Smooth muscle cell (in vitro differentiated cells): ENCODE measurements at regions not wholly inside any gene's neighbourhood (a gene's known extent, or its start where the extent isn't known, plus 50 kb on each side); places are given as distances from the start of the nearest gene placed in this dataset.
"Not testable (repeated sequence)": the region's sequence is repeated elsewhere in the genome, so short reads cannot be mapped to it uniquely, and the experiment has no call there.

ENCODE experiments used
- DNase-seq: peaks from one replicate; lab custom pipeline; 2025; ENCODE audit not compliant: unreplicated experiment; lab: John Stamatoyannopoulos, UW
- H2AFZ ChIP-seq: fragments of 200-600 bp; sonication (generic); 2 replicates; pipeline ENCODE4 v1.6.0; 2016; ENCODE audit warnings: antibody characterized with exemption, low read depth, mild to moderate bottlenecking
- H3F3A ChIP-seq: fragments of 200-600 bp; sonication (generic); 2 replicates; pipeline ENCODE4 v1.6.0; 2017; ENCODE audit warnings: antibody characterized with exemption, low read depth
- H3K27ac ChIP-seq: fragments of 200-600 bp; sonication (generic); 2 replicates; pipeline ENCODE4 v1.5.1; 2016; ENCODE audit warnings: low read depth, mild to moderate bottlenecking
- H3K27me3 ChIP-seq: fragments of 200-600 bp; sonication (generic); 2 replicates; pipeline ENCODE4 v1.6.1; 2016; ENCODE audit warnings: low read depth, mild to moderate bottlenecking
- H3K36me3 ChIP-seq: fragments of 200-600 bp; sonication (generic); 2 replicates; pipeline ENCODE4 v1.5.1; 2016; ENCODE audit warnings: low read depth
- H3K4me1 ChIP-seq: fragments of 200-600 bp; sonication (generic); 2 replicates; pipeline ENCODE4 v1.5.1; 2016; ENCODE audit warnings: low read depth
- H3K4me2 ChIP-seq: fragments of 200-600 bp; sonication (generic); 2 replicates; pipeline ENCODE4 v1.6.0; 2016; ENCODE audit warnings: mild to moderate bottlenecking
- H3K4me3 ChIP-seq: fragments of 200-600 bp; sonication (generic); 2 replicates; pipeline ENCODE4 v1.5.1; 2016; ENCODE audit warnings: mild to moderate bottlenecking
- H3K79me2 ChIP-seq: fragments of 200-600 bp; sonication (generic); 2 replicates; pipeline ENCODE4 v1.6.0; 2016; ENCODE audit warnings: low read depth, mild to moderate bottlenecking
- H3K9ac ChIP-seq: fragments of 200-600 bp; sonication (generic); 2 replicates; pipeline ENCODE4 v1.6.0; 2016; ENCODE audit warnings: low read depth
- H3K9me3 ChIP-seq: fragments of 200-600 bp; sonication (generic); replicated peaks from 2 replicates; pipeline ENCODE4 v1.5.1; 2016; ENCODE audit warnings: low read depth
- H4K20me1 ChIP-seq: fragments of 200-600 bp; sonication (generic); 2 replicates; pipeline ENCODE4 v1.6.0; 2016; ENCODE audit warnings: low read depth
- WGBS: methylation state at CpG from one replicate; pipeline ENCODE4 v1.1.7; 2016; ENCODE audit warnings: low lambda C conversion rate; 5-methylcytosine and 5-hydroxymethylcytosine counted together
- TF ChIP-seq, protein P1 (sequence below): fragments of 200-600 bp; sonication (generic); IDR thresholded peaks from 2 replicates; pipeline ENCODE4 v1.5.1; 2017; ENCODE audit warnings: borderline replicate concordance, mild to moderate bottlenecking, antibody characterized with exemption; ENCODE audit not compliant: insufficient read depth, poor library complexity, severe bottlenecking

DNA sequence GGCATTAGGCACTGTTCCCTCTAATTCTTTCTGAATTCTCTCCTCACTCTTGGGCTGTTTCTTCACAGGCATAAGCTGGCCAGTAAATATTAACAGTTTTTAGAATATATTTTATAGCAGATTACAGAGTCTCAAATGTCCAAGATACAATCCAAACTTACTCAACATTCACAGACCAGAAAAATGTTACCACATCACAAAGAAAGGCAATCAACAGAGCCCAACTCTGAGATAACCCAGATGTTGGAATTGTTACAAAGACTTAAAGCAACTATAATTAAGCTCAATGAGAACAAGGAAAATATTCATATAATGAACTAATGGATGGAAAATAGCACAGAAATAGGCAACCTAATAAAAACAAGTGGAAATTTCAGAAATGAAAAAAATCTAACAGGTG, 401.1 kb upstream of the RGMB start:
- no peak for DNase-seq

DNA sequence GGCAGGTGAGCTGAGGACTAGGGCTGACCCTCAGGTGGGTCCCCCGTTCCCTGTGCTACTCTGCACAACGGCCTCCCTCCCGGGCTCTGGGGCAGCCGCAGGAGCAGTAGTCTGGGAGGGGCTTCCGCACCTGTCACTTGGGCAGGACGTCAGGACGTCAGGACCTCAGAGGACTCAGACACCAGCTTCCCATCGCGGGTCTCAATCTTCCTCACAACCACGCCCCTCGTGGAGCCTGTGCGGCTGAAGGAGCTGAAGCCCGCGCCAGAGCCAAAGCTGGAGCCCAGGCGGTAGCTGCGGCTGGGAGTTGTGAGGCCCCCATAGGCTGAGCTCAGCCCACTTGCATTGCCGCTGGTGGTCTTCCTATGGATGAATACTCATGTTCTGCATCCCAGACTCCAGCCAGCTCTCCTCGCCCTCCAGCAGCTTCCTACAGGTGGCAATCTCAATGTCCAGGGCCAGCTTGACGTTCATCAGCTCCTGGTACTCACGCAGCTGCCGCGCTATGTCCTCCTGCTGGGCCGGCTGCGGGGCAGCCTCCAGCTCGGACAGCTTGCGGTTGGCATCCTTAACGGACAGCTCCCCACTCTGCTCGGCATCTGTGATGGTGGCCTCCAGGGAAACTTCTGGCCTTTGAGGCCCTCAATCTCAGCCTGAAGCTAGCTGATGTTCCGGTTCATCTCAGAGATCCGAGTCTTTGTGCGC, 381.4 kb upstream of the RGMB start:
- TF ChIP-seq, protein P1, sequence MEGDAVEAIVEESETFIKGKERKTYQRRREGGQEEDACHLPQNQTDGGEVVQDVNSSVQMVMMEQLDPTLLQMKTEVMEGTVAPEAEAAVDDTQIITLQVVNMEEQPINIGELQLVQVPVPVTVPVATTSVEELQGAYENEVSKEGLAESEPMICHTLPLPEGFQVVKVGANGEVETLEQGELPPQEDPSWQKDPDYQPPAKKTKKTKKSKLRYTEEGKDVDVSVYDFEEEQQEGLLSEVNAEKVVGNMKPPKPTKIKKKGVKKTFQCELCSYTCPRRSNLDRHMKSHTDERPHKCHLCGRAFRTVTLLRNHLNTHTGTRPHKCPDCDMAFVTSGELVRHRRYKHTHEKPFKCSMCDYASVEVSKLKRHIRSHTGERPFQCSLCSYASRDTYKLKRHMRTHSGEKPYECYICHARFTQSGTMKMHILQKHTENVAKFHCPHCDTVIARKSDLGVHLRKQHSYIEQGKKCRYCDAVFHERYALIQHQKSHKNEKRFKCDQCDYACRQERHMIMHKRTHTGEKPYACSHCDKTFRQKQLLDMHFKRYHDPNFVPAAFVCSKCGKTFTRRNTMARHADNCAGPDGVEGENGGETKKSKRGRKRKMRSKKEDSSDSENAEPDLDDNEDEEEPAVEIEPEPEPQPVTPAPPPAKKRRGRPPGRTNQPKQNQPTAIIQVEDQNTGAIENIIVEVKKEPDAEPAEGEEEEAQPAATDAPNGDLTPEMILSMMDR: no peak
- Histone ChIP-seq H3K4me1 (no peaks in the 10 kb centered on the region), H2AFZ (no peak overlapping the region), H3K27me3 (no peaks in the 10 kb centered on the region), H3K27ac (no peak overlapping the region), H3K4me2 (no peak overlapping the region), H3K36me3 (no peaks in the 10 kb centered on the region), H3K4me3 (no peak overlapping the region), H4K20me1 (no peaks in the 10 kb centered on the region), H3F3A (no peaks in the 10 kb centered on the region), H3K9me3 (no peaks in the 10 kb centered on the region), H3K79me2 (no peaks in the 10 kb centered on the region), H3K9ac (no peak overlapping the region)
- WGBS: 94% methylated on average over 31 of the region's 31 CpGs
- DNase-seq: no peak

More for the DNA sequence above, 401.1 kb upstream of the RGMB start:
- H3F3A ChIP-seq: no peaks in the 10 kb centered on the region
- H3K79me2 ChIP-seq: no peaks in the 10 kb centered on the region
- no peaks in the 10 kb centered on the region for H3K4me1 ChIP-seq
- H3K27ac ChIP-seq: no peak overlapping the region
- H2AFZ ChIP-seq: no peak overlapping the region
- no peak overlapping the region for H3K4me3 ChIP-seq
- H3K9ac ChIP-seq: no peak overlapping the region
- no peaks in the 10 kb centered on the region for H4K20me1 ChIP-seq
- H3K9me3 ChIP-seq: no peaks in the 10 kb centered on the region
- TF ChIP-seq, protein P1: no peak
- H3K4me2 ChIP-seq: no peak overlapping the region
- H3K36me3 ChIP-seq: no peaks in the 10 kb centered on the region
- H3K27me3 ChIP-seq: no peaks in the 10 kb centered on the region

DNA sequence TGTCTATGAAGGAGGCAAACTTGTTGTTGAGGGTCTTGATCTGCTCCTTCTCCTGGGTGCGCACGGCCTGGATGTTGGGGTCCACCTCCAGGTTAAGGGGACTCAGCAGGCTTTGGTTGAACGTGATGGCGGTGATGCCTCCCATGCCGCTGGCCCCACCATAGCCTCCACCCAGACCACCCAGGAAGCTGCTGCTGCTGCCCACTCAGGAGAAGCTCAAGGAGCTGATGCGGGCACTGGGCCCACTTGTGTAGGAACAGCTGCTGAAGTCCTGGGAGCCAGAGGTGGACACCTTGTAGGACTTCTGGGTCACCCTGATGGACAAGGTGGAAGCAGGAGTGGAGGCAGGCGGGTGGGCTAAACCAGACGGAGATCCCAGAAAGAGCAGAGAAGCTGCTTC, 380.3 kb upstream of the RGMB start:
- not testable (repeated sequence) for H3K27me3 ChIP-seq, DNase-seq, H3K36me3 ChIP-seq, H3K79me2 ChIP-seq, H3K4me1 ChIP-seq, H2AFZ ChIP-seq, H3K9me3 ChIP-seq, H3F3A ChIP-seq, H3K4me2 ChIP-seq, H3K4me3 ChIP-seq, H3K9ac ChIP-seq, H3K27ac ChIP-seq, H4K20me1 ChIP-seq
- 97% methylated on average over 8 of the region's 8 CpGs for WGBS

DNA sequence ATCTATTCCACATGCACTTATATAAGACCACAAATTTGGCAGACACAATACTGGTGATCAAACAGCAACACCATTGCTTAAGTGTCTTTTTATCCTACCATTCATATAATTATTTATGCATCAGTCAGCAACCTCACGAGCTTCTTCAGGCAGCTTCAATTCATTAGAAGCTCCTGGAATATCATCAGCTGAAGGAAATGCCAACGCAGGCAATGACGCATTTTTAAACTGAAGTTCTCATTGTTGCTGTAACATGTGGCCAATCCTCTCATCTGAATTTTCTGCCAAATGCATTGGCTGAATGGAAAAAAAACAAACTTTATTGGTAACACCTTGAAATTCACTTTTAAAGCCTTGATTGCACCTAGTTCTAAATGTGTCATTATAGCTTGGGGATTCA, 376.4 kb upstream of the RGMB start:
- Histone ChIP-seq H3K27ac (no peak overlapping the region), H2AFZ (no peak overlapping the region), H3K4me1 (no peaks in the 10 kb centered on the region), H3K27me3 (no peaks in the 10 kb centered on the region), H3K79me2 (no peaks in the 10 kb centered on the region), H3F3A (no peaks in the 10 kb centered on the region), H3K9me3 (no peaks in the 10 kb centered on the region), H4K20me1 (no peaks in the 10 kb centered on the region), H3K9ac (no peak overlapping the region), H3K4me2 (no peak overlapping the region), H3K4me3 (no peak overlapping the region), H3K36me3 (no peaks in the 10 kb centered on the region)
- TF ChIP-seq, protein P1: no peak
- no peak for DNase-seq
- WGBS: 87% methylated on average over 3 of the region's 3 CpGs
